GM21381 (cell line): ENCODE measurements at regions not wholly inside any gene's neighbourhood (a gene's known extent, or its start where the extent isn't known, plus 50 kb on each side); places are given as distances from the start of the nearest gene placed in this dataset.
A peak's percentile ranks its signal among the peaks of the same experiment; 100 is the strongest.

Experiments used
- ATAC-seq: cut with Tn5 transposase; IDR thresholded peaks from one replicate; pipeline ENCODE4 v1.9.1; 2021; ENCODE audit warnings: mild to moderate bottlenecking, moderate library complexity; ENCODE audit not compliant: unreplicated experiment

GRCh38 chr1:186736971-186737685 is 56.9 kb upstream of the PTGS2 start:
- no peak for ATAC-seq

GRCh38 chr1:186735463-186735862 is 55.2 kb upstream of the PTGS2 start:
- ATAC-seq = no peak

GRCh38 chr1:186730951-186731729 is 50.9 kb upstream of the PTGS2 start:
- peak; percentile 65 for ATAC-seq
